ENCODE measurements at regions not wholly inside any gene's neighbourhood (a gene's known extent, or its start where the extent isn't known, plus 50 kb on each side); places are given as distances from the start of the nearest gene placed in this dataset.

DNA sequence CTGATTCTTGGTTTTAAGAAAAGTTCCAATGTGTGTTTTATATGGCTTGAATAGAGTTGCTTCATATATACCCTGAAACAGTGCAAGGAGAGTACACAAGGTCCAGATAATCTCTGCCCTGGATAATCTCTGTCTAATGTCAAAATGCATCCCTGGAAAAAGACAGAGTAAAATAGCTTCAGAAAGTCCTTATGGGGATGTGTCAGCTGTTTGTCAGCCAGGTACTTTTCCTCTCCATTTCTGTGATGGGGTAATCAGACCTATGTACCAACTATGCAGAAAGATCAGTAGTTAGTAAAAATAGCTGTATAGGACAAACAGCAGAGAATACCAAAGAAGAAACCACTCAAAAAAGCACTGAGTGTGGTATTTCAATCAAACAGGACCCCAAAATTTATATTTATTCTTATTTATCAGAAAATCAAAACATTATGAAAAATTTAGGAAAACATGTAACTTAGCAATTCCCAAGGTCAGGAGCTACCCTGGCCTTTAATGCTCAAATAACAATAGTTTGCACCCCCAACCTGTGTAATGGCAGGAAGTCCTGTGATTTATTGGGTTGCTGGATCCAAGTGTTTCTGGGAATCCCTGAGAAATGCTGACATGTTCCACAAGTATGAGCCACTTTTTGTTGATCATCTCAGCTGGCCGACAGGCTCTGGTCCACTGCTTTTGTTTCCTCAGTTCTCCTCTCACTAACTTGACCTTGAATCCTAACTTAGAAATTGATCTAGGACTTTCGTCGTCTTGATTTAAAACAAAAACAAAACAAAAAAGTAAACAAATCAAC lies 69.6 kb downstream of the MDH1 start:
- peak; percentile 40 for DNase-seq (ENCODE audit: low read depth)
- H3K4me3 ChIP-seq (ENCODE audit: low read depth, low read length), result no peak overlapping the region
- TF ChIP-seq CTCF (IDR thresholded peaks at IDR 0.05; ENCODE audit: insufficient read depth, low read length), result no peak

DNA sequence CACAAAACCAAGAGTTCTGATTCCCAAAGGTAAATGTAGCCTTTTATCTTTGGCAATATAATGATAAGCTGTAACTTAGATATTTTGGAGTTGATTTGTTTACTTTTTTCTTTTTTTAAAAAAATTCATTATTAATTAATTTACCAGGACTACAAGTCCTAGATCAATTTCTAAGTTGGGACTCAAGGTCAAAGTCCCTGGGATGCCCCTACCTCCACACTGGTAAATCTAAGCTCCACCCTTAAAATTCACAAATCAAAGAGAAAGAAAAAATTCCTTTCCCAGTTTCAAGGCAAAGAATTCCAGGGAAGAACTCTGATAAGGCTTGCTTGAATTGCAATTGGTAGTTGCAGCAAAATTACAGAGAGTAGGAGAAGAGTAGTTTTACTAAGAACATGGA lies 71.3 kb downstream of the MDH1 start:
- no peak for TF ChIP-seq CTCF (IDR thresholded peaks at IDR 0.05; ENCODE audit: insufficient read depth, low read length)
- H3K4me3 ChIP-seq (ENCODE audit: low read depth, low read length), result no peak overlapping the region
- DNase-seq (ENCODE audit: low read depth), result no peak

DNA sequence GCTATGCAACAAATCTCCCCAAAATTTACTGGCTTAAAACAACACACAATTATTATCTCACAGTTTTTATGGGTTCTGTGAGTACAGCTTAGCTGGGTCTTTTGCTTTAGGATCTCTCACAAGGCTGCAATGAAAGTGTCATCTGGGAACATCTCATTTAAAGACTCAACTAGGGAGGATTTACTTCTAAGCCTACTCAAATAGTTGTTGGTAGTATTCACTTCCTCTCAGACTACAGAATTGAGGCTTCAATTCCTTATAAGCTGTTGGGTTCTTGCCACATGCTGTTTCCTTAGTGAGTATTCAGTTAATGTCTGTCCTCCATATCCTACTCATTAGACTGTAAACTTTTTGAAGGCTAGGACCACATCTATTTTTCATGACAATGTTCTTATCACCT lies 72.3 kb downstream of the MDH1 start:
- TF ChIP-seq CTCF (IDR thresholded peaks at IDR 0.05; ENCODE audit: insufficient read depth, low read length), result no peak
- DNase-seq (ENCODE audit: low read depth), result peak; percentile 77
- H3K4me3 ChIP-seq (ENCODE audit: low read depth, low read length), result no peak overlapping the region

DNA sequence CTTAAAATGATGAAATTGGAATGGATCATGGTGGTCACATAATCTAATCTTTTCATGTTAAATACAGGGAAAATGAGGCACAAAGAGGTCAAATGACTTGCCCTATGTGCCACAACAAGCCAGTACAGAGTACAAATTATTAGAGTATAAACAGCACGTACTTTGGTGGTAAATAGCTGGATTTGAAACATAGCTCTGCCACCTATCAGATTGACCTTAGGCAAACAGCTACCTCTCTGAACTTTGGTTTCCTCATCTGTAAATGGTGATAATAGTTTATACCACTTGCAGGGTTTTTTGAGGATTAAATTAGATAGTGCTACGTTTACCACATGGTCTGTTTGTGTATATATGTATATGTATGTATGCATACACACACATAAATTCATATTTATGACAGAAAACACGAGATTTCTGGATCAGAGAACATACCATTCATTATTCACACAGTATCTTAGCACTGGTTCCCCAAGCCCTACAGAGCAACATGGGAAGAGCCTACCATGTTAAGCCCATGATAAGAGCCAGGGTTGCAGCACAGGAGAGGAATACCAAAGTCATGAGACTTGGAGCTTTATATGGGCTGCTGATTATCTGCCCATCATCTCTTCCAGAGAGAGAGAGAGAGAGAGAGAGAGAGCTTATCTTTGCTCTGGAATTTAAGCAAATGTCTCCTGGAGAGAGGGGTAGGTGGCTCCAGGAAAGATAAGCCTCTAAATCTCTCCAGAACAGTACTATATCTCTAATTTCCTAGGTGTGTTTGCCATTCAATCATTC lies 73.5 kb downstream of the MDH1 start:
- no peak overlapping the region for H3K4me3 ChIP-seq (ENCODE audit: low read depth, low read length)
- TF ChIP-seq CTCF (IDR thresholded peaks at IDR 0.05; ENCODE audit: insufficient read depth, low read length), result no peak
- peak; percentile 58 for DNase-seq (ENCODE audit: low read depth)

DNA sequence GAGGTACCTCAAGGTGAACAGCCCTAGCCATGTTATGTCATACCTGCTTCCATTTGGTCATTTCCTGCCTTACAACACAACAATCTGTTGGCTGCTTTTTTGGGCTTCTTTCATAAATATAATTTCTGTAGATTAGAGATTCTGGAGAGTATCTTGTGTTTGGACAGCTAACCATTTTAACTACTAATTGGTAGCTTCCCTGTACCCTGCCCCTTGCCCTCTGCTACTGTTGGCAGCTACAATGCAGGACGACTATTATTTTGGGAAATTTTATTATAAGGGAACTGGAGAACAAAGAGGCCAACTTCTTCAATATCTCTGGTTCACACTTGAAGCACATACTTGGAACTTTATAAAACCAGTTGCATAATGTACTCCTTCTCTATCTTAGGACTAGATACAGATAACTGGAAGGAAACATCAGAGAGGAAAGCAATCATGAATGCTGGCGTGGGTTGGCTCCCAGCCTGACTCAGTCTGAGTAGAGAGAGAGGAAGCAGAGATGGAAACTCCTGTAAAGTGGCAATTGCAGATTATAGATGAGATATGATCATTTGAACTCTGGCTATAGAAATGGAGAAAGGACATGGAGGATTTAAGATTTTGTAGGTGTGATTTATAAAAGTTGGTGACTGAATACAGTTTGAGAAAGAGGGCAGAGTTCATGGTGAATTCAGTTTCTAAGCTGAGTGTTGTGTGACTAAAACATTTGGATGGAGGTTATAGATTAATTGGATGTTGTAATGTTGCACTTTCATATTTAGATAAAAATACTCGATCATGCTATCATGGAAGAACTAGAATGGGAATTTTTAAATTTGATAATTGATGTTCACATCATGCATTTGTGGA lies 74.5 kb downstream of the MDH1 start:
- TF ChIP-seq CTCF (IDR thresholded peaks at IDR 0.05; ENCODE audit: insufficient read depth, low read length), result no peak
- H3K4me3 ChIP-seq (ENCODE audit: low read depth, low read length), result no peak overlapping the region
- DNase-seq (ENCODE audit: low read depth), result peak; percentile 15

GRCh38 chr2:63665091-63665490 lies 76.3 kb downstream of the MDH1 start:
- TF ChIP-seq CTCF (IDR thresholded peaks at IDR 0.05; ENCODE audit: insufficient read depth, low read length), result no peak
- DNase-seq (ENCODE audit: low read depth), result no peak
- no peak overlapping the region for H3K4me3 ChIP-seq (ENCODE audit: low read depth, low read length)
